ENCODE measurements at regions not wholly inside any gene's neighbourhood (a gene's known extent, or its start where the extent isn't known, plus 50 kb on each side); places are given as distances from the start of the nearest gene placed in this dataset.

GRCh38 chr1:8266436-8267165 lies 51.3 kb upstream of the SLC45A1 start:
- no peak for TF ChIP-seq CTCF (conservative IDR thresholded peaks at IDR 0.05 in 1 of 2, IDR thresholded peaks at IDR 0.05 in 1 of 2; ENCODE audit: low read depth in 1 of 2, low read length in 2 of 2)
- TF ChIP-seq EZH2 (IDR thresholded peaks at IDR 0.05; ENCODE audit: low read length, missing control alignments), result no peak
